SK-N-SH (cell line): ENCODE measurements at regions not wholly inside any gene's neighbourhood (a gene's known extent, or its start where the extent isn't known, plus 50 kb on each side); places are given as distances from the start of the nearest gene placed in this dataset.

Experiments used
- EP300 ChIP-seq, 2 experiments: IDR thresholded peaks; 2 replicates each; pipeline versions ENCODE4 v1.4.0 to v1.6.1; 2012; ENCODE audit warnings: borderline replicate concordance in 1 of 2, low read depth in 1 of 2, low read length in 1 of 2
- EZH2phosphoT487 ChIP-seq: fragments of 200-600 bp; sonication (generic); IDR thresholded peaks from 2 replicates; pipeline ENCODE4 v1.6.1; 2017; ENCODE audit warnings: low read depth, mixed run types, mild to moderate bottlenecking, antibody characterized with exemption, moderate library complexity, borderline replicate concordance
- GABPA ChIP-seq: IDR thresholded peaks from 2 replicates; pipeline ENCODE4 v1.4.0; 2012; ENCODE audit warnings: low read depth, mild to moderate bottlenecking
- JUND ChIP-seq: IDR thresholded peaks from 2 replicates; pipeline ENCODE4 v1.4.0; 2012
- POLR2AphosphoS5 ChIP-seq: IDR thresholded peaks from 2 replicates; pipeline ENCODE4 v1.6.1; 2012; ENCODE audit warnings: low read depth, low read length
- RAD21 ChIP-seq: IDR thresholded peaks from 2 replicates; pipeline ENCODE4 v1.6.1; 2012; ENCODE audit warnings: mild to moderate bottlenecking, low read length
- RCOR1 ChIP-seq: fragments of 150-350 bp; IDR thresholded peaks from 2 replicates; pipeline ENCODE4 v1.6.1; 2017; ENCODE audit warnings: antibody characterized with exemption, low read length
- TAF1 ChIP-seq: IDR thresholded peaks from 2 replicates; pipeline ENCODE4 v1.6.1; 2012; ENCODE audit warnings: low read depth, mild to moderate bottlenecking, low read length, moderate library complexity, borderline replicate concordance
- TF ChIP-seq, protein P1 (sequence below): fragments of 200-600 bp; sonication (generic); IDR thresholded peaks from 2 replicates; pipeline ENCODE4 v1.6.1; 2017; ENCODE audit warnings: antibody characterized with exemption, mild to moderate bottlenecking, moderate library complexity
- TF ChIP-seq, protein P2 (sequence below): IDR thresholded peaks from 2 replicates; pipeline ENCODE4; 2012

DNA sequence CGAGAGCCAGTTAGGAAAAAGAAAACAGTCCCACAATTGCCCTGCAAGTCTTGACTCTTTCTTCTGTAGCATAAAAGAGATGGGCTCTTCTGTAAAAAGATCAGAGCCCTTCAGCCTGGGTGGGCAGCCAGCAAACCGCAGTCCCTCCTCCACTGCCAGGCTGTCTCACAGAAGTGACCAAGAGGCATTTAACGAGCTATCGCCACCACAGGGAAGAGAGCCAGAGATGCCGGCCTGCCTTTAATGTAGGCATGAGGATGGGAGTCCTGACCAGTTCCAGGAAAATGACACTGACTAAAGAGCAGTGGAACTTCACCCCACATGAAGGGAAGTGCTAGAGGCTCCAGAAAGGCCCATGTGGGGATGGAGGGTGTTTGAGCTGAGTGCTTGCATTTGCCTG is 264.6 kb downstream of the NDUFS4 start:
- TF ChIP-seq POLR2AphosphoS5 (no peak), RCOR1 (no peak), TAF1 (no peak), JUND (no peak), EP300 (IDR thresholded peaks at IDR 0.05; ENCODE audit: borderline replicate concordance in 1 of 2, low read depth in 1 of 2, low read length in 1 of 2) (no peak), RAD21 (no peak), EZH2phosphoT487 (no peak), GABPA (no peak)
- TF ChIP-seq, protein P1, sequence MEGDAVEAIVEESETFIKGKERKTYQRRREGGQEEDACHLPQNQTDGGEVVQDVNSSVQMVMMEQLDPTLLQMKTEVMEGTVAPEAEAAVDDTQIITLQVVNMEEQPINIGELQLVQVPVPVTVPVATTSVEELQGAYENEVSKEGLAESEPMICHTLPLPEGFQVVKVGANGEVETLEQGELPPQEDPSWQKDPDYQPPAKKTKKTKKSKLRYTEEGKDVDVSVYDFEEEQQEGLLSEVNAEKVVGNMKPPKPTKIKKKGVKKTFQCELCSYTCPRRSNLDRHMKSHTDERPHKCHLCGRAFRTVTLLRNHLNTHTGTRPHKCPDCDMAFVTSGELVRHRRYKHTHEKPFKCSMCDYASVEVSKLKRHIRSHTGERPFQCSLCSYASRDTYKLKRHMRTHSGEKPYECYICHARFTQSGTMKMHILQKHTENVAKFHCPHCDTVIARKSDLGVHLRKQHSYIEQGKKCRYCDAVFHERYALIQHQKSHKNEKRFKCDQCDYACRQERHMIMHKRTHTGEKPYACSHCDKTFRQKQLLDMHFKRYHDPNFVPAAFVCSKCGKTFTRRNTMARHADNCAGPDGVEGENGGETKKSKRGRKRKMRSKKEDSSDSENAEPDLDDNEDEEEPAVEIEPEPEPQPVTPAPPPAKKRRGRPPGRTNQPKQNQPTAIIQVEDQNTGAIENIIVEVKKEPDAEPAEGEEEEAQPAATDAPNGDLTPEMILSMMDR: no peak
- TF ChIP-seq, protein P2, sequence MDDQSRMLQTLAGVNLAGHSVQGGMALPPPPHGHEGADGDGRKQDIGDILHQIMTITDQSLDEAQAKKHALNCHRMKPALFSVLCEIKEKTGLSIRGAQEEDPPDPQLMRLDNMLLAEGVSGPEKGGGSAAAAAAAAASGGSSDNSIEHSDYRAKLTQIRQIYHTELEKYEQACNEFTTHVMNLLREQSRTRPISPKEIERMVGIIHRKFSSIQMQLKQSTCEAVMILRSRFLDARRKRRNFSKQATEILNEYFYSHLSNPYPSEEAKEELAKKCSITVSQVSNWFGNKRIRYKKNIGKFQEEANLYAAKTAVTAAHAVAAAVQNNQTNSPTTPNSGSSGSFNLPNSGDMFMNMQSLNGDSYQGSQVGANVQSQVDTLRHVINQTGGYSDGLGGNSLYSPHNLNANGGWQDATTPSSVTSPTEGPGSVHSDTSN: no peak
